GM23338 (cell line): ENCODE measurements at regions not wholly inside any gene's neighbourhood (a gene's known extent, or its start where the extent isn't known, plus 50 kb on each side); places are given as distances from the start of the nearest gene placed in this dataset.

Experiments
- STAT1 ChIP-seq: IDR thresholded peaks from one replicate; pipeline ENCODE4 v1.6.1; 2016; ENCODE audit warnings: antibody characterized with exemption; ENCODE audit not compliant: unreplicated experiment
- TF ChIP-seq, protein P1 (sequence below), 2 experiments: fragments of 200-600 bp in 1 of 2; sonication (generic) in 1 of 2; conservative IDR thresholded peaks; 2 replicates each; pipeline versions ENCODE4 v1.5.1 to v1.6.1; 2016 to 2017; ENCODE audit warnings: antibody characterized with exemption in 2 of 2, low read depth in 2 of 2, mild to moderate bottlenecking in 2 of 2, moderate library complexity in 1 of 2
- TF ChIP-seq, protein P2 (sequence below): IDR thresholded peaks from one replicate; pipeline ENCODE4 v1.6.1; 2018; ENCODE audit warnings: antibody characterized with exemption; ENCODE audit not compliant: unreplicated experiment

DNA sequence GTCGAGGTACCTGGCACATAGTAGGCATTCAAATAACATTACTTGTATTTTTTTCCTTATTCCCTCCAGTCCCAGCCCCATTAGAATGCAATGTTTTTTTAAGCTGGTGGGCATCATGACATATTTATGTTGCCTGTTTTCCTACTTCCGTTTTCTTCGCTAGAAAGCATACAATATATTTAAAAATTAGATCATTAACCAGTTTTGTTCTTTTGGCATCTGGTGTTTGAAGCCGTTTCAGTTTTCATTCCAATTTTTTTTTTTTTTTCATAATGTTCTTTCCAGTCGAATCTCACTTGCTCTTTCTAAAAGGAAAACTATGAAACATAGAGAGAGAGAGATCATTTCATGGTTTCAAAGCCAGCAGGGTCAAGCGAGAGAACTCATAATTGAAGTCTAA is 228.3 kb upstream of the C9orf72 start:
- TF ChIP-seq, protein P1, sequence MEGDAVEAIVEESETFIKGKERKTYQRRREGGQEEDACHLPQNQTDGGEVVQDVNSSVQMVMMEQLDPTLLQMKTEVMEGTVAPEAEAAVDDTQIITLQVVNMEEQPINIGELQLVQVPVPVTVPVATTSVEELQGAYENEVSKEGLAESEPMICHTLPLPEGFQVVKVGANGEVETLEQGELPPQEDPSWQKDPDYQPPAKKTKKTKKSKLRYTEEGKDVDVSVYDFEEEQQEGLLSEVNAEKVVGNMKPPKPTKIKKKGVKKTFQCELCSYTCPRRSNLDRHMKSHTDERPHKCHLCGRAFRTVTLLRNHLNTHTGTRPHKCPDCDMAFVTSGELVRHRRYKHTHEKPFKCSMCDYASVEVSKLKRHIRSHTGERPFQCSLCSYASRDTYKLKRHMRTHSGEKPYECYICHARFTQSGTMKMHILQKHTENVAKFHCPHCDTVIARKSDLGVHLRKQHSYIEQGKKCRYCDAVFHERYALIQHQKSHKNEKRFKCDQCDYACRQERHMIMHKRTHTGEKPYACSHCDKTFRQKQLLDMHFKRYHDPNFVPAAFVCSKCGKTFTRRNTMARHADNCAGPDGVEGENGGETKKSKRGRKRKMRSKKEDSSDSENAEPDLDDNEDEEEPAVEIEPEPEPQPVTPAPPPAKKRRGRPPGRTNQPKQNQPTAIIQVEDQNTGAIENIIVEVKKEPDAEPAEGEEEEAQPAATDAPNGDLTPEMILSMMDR (conservative IDR thresholded peaks at IDR 0.05; ENCODE audit: low read depth in 2 of 2), result no peak
- TF ChIP-seq, protein P2, sequence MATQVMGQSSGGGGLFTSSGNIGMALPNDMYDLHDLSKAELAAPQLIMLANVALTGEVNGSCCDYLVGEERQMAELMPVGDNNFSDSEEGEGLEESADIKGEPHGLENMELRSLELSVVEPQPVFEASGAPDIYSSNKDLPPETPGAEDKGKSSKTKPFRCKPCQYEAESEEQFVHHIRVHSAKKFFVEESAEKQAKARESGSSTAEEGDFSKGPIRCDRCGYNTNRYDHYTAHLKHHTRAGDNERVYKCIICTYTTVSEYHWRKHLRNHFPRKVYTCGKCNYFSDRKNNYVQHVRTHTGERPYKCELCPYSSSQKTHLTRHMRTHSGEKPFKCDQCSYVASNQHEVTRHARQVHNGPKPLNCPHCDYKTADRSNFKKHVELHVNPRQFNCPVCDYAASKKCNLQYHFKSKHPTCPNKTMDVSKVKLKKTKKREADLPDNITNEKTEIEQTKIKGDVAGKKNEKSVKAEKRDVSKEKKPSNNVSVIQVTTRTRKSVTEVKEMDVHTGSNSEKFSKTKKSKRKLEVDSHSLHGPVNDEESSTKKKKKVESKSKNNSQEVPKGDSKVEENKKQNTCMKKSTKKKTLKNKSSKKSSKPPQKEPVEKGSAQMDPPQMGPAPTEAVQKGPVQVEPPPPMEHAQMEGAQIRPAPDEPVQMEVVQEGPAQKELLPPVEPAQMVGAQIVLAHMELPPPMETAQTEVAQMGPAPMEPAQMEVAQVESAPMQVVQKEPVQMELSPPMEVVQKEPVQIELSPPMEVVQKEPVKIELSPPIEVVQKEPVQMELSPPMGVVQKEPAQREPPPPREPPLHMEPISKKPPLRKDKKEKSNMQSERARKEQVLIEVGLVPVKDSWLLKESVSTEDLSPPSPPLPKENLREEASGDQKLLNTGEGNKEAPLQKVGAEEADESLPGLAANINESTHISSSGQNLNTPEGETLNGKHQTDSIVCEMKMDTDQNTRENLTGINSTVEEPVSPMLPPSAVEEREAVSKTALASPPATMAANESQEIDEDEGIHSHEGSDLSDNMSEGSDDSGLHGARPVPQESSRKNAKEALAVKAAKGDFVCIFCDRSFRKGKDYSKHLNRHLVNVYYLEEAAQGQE, result no peak
- no peak for TF ChIP-seq STAT1
